ENCODE measurements at regions not wholly inside any gene's neighbourhood (a gene's known extent, or its start where the extent isn't known, plus 50 kb on each side); places are given as distances from the start of the nearest gene placed in this dataset.

GRCh38 chr15:39495871-39496840 is 84.7 kb upstream of the THBS1 start:
- Histone ChIP-seq H3K36me3 (ENCODE audit: insufficient read depth in 1 of 2, low read depth in 1 of 2) (no peaks in the 10 kb centered on the region), H3K9me3 (no peaks in the 10 kb centered on the region), H3K4me1 (no peaks in the 10 kb centered on the region), H3K27me3 (ENCODE audit: insufficient read depth in 3 of 3, low read length in 2 of 3) (no peaks in the 10 kb centered on the region), H3K4me3 (no peak overlapping the region), H3K27ac (no peak overlapping the region)
- intact Hi-C loops (cut with DNase I), result no loop called here
- ATAC-seq (no peak), DNase-seq (no peak)
- TF ChIP-seq CTCF (IDR thresholded peaks at IDR 0.05), result no peak
- 44 to 51% (median 45%) methylated on average over 8 of the region's 8 CpGs for WGBS, 3 donors

GRCh38 chr15:39497016-39497758 is 83.7 kb upstream of the THBS1 start:
- Histone ChIP-seq H3K27me3 (ENCODE audit: insufficient read depth in 3 of 3, low read length in 2 of 3) (no peaks in the 10 kb centered on the region), H3K36me3 (ENCODE audit: insufficient read depth in 1 of 2, low read depth in 1 of 2) (no peaks in the 10 kb centered on the region), H3K4me3 (no peak overlapping the region), H3K4me1 (no peaks in the 10 kb centered on the region), H3K27ac (no peak overlapping the region), H3K9me3 (no peaks in the 10 kb centered on the region)
- DNase-seq (no peak), ATAC-seq (no peak)
- 53 to 72% (median 65%) methylated on average over 6 of the region's 6 CpGs for WGBS, 3 donors
- no peak for TF ChIP-seq CTCF (IDR thresholded peaks at IDR 0.05)
- intact Hi-C loops (cut with DNase I), result no loop called here

GRCh38 chr15:39497759-39498565 is 82.9 kb upstream of the THBS1 start:
- no peak for TF ChIP-seq CTCF (IDR thresholded peaks at IDR 0.05)
- Histone ChIP-seq H3K4me3 (no peak overlapping the region), H3K27ac (no peak overlapping the region), H3K27me3 (ENCODE audit: insufficient read depth in 3 of 3, low read length in 2 of 3) (no peaks in the 10 kb centered on the region), H3K36me3 (ENCODE audit: insufficient read depth in 1 of 2, low read depth in 1 of 2) (no peaks in the 10 kb centered on the region), H3K9me3 (no peaks in the 10 kb centered on the region), H3K4me1 (no peaks in the 10 kb centered on the region)
- ATAC-seq (no peak), DNase-seq (no peak)
- intact Hi-C loops (cut with DNase I), result no loop called here
- 48 to 55% (median 49%) methylated on average over 4 of the region's 4 CpGs for WGBS, 3 donors

GRCh38 chr15:39498629-39499028 is 82.2 kb upstream of the THBS1 start:
- H3K27ac ChIP-seq, result no peak overlapping the region
- no peak for TF ChIP-seq CTCF (IDR thresholded peaks at IDR 0.05)
- no peaks in the 10 kb centered on the region for H3K36me3 ChIP-seq (ENCODE audit: insufficient read depth in 1 of 2, low read depth in 1 of 2)
- intact Hi-C loops (cut with DNase I), result no loop called here
- no peak overlapping the region for H3K4me3 ChIP-seq
- no peak for DNase-seq
- H3K27me3 ChIP-seq (ENCODE audit: insufficient read depth in 3 of 3, low read length in 2 of 3), result no peaks in the 10 kb centered on the region
- no peaks in the 10 kb centered on the region for H3K9me3 ChIP-seq
- no peak for ATAC-seq
- 53 to 65% (median 56%) methylated on average over 4 of the region's 4 CpGs for WGBS, 3 donors
- no peaks in the 10 kb centered on the region for H3K4me1 ChIP-seq
